Astrocyte (in vitro differentiated cells and primary cell): ENCODE measurements at regions not wholly inside any gene's neighbourhood (a gene's known extent, or its start where the extent isn't known, plus 50 kb on each side); places are given as distances from the start of the nearest gene placed in this dataset.

Experiments
- DNase-seq: peaks from one replicate; pipeline ENCODE4 v3.0.0-alpha.2; 2010; ENCODE audit warnings: low read depth
- FAIRE-seq: peaks from 2 replicates; lab custom pipeline; 2011; peaks lifted over from hg19 to GRCh38; lab: Jason Lieb, UNC
- H2AFZ ChIP-seq: 2 replicates; pipeline ENCODE4 v1.6.0; 2012; ENCODE audit warnings: low read depth, low read length, inconsistent platforms
- H3K27ac ChIP-seq: 2 replicates; pipeline ENCODE4 v1.5.1; 2011; ENCODE audit warnings: low read depth, low read length, inconsistent platforms
- H3K27me3 ChIP-seq: 2 replicates; pipeline ENCODE4 v1.6.0; 2011; ENCODE audit warnings: low read length, inconsistent platforms; ENCODE audit not compliant: insufficient read depth
- H3K36me3 ChIP-seq: 2 replicates; pipeline ENCODE4 v1.5.1; 2011; ENCODE audit warnings: low read length, inconsistent platforms; ENCODE audit not compliant: insufficient read depth
- H3K4me1 ChIP-seq: 2 replicates; pipeline ENCODE4 v1.5.1; 2011; ENCODE audit warnings: low read length, inconsistent platforms; ENCODE audit not compliant: insufficient read depth
- H3K4me2 ChIP-seq: 2 replicates; pipeline ENCODE4 v1.6.0; 2012; ENCODE audit warnings: low read length, inconsistent platforms
- H3K4me3 ChIP-seq: 2 replicates; pipeline ENCODE4 v1.5.1; 2011; ENCODE audit warnings: low read depth, mild to moderate bottlenecking, low read length, inconsistent platforms; ENCODE audit not compliant: insufficient read depth
- H3K79me2 ChIP-seq: 2 replicates; pipeline ENCODE4 v1.6.0; 2012; ENCODE audit warnings: mild to moderate bottlenecking, low read length, inconsistent platforms; ENCODE audit not compliant: insufficient read depth
- H3K9ac ChIP-seq: 2 replicates; pipeline ENCODE4 v1.6.0; 2012; ENCODE audit warnings: mild to moderate bottlenecking, low read length, inconsistent platforms
- H3K9me3 ChIP-seq: 2 replicates; pipeline ENCODE4 v1.5.1; 2012; ENCODE audit warnings: low read depth, mild to moderate bottlenecking, low read length, inconsistent platforms; ENCODE audit not compliant: insufficient read depth
- H4K20me1 ChIP-seq: 2 replicates; pipeline ENCODE4 v1.6.0; 2012; ENCODE audit warnings: low read length, inconsistent platforms; ENCODE audit not compliant: insufficient read depth
- H3K27ac Mint-ChIP-seq: one replicate; pipeline ENCODE4 v1.8.0; 2021; ENCODE audit warnings: mild to moderate bottlenecking, mixed read lengths; ENCODE audit not compliant: unreplicated experiment
- H3K27me3 Mint-ChIP-seq: one replicate; pipeline ENCODE4 v1.8.0; 2021; ENCODE audit warnings: low read depth, mixed read lengths; ENCODE audit not compliant: unreplicated experiment
- H3K36me3 Mint-ChIP-seq: one replicate; pipeline ENCODE4 v1.8.0; 2021; ENCODE audit warnings: low read depth, mixed read lengths; ENCODE audit not compliant: unreplicated experiment
- H3K4me1 Mint-ChIP-seq: one replicate; pipeline ENCODE4 v1.8.0; 2021; ENCODE audit warnings: low read depth, mixed read lengths; ENCODE audit not compliant: unreplicated experiment
- H3K4me3 Mint-ChIP-seq: one replicate; pipeline ENCODE4 v1.8.0; 2021; ENCODE audit warnings: mild to moderate bottlenecking, moderate library complexity, mixed read lengths; ENCODE audit not compliant: unreplicated experiment
- H3K9me3 Mint-ChIP-seq: one replicate; pipeline ENCODE4 v1.8.0; 2021; ENCODE audit warnings: mild to moderate bottlenecking, mixed read lengths; ENCODE audit not compliant: unreplicated experiment
- EZH2 ChIP-seq: IDR thresholded peaks from 2 replicates; pipeline ENCODE4 v1.6.1; 2012; ENCODE audit warnings: mild to moderate bottlenecking, low read length, inconsistent platforms; ENCODE audit not compliant: insufficient read depth
- TF ChIP-seq, protein P1 (sequence below): IDR thresholded peaks from 2 replicates; pipeline ENCODE4 v1.5.1; 2011; ENCODE audit warnings: low read depth, mild to moderate bottlenecking, inconsistent platforms, low read length, moderate library complexity; ENCODE audit not compliant: insufficient read depth

DNA sequence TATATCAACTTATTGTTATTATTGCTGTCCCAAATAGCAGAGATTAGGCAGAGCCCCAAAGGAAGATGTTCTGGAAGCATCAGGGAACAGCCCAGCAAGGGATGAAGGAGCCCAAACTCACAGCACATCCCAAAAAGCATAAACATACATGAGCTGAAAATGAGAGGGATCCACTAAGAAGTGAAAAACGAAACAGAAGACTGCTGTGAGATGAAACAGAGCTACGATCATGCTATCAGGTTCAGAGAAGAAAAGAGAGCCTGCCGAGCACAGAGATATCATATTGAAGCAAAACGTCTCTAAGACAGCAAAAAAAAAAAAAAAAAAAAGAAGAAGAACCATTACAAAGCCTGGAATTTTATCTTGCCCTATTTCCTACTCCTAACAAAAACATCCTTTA lies 127.3 kb downstream of the ZNF608 start:
- H3K36me3 ChIP-seq: no peaks in the 10 kb centered on the region
- TF ChIP-seq, protein P1, sequence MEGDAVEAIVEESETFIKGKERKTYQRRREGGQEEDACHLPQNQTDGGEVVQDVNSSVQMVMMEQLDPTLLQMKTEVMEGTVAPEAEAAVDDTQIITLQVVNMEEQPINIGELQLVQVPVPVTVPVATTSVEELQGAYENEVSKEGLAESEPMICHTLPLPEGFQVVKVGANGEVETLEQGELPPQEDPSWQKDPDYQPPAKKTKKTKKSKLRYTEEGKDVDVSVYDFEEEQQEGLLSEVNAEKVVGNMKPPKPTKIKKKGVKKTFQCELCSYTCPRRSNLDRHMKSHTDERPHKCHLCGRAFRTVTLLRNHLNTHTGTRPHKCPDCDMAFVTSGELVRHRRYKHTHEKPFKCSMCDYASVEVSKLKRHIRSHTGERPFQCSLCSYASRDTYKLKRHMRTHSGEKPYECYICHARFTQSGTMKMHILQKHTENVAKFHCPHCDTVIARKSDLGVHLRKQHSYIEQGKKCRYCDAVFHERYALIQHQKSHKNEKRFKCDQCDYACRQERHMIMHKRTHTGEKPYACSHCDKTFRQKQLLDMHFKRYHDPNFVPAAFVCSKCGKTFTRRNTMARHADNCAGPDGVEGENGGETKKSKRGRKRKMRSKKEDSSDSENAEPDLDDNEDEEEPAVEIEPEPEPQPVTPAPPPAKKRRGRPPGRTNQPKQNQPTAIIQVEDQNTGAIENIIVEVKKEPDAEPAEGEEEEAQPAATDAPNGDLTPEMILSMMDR: no peak
- no peak for TF ChIP-seq EZH2
- no peak overlapping the region for H3K27ac ChIP-seq
- FAIRE-seq (no peak), DNase-seq (no peak)
- H3K9me3 Mint-ChIP-seq: no peaks in the 10 kb centered on the region
- no peak overlapping the region for H3K9ac ChIP-seq
- H3K27me3 ChIP-seq: no peaks in the 10 kb centered on the region
- H3K36me3 Mint-ChIP-seq: peaks cover 2% of the 10 kb centered on the region
- H3K79me2 ChIP-seq: no peaks in the 10 kb centered on the region
- no peak overlapping the region for H3K27ac Mint-ChIP-seq
- H2AFZ ChIP-seq: no peak overlapping the region
- H3K4me3 ChIP-seq: no peak overlapping the region
- no peak overlapping the region for H3K4me2 ChIP-seq
- peaks cover 9% of the 10 kb centered on the region for H3K4me1 Mint-ChIP-seq
- H3K4me1 ChIP-seq: no peaks in the 10 kb centered on the region
- no peak overlapping the region for H3K4me3 Mint-ChIP-seq
- H4K20me1 ChIP-seq: no peaks in the 10 kb centered on the region
- no peaks in the 10 kb centered on the region for H3K9me3 ChIP-seq
- no peaks in the 10 kb centered on the region for H3K27me3 Mint-ChIP-seq

DNA sequence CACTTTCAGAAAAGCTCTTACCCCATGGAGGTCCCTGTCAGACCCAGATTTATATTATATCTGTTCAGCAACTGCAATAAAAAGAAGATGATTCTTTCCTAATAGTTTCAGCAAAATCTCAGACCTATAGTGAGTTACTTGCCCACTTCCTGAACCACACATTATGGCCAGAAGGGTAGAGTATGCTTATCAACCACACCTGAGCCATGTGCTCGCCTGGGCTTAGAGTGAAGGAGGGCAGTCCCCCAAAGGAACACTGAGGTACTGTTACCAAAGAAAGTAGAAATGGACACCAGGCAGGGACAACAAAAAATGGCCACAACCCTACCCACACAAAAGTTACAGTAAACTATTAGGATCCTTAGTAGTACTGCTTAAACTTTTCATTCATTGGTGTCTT lies 128.7 kb downstream of the ZNF608 start:
- H3K4me1 ChIP-seq: no peaks in the 10 kb centered on the region
- DNase-seq (no peak), FAIRE-seq (no peak)
- peaks cover 9% of the 10 kb centered on the region for H3K4me1 Mint-ChIP-seq
- no peaks in the 10 kb centered on the region for H3K9me3 Mint-ChIP-seq
- no peaks in the 10 kb centered on the region for H3K79me2 ChIP-seq
- no peaks in the 10 kb centered on the region for H3K36me3 ChIP-seq
- H3K4me3 Mint-ChIP-seq: no peak overlapping the region
- H3K4me3 ChIP-seq: no peak overlapping the region
- H3K4me2 ChIP-seq: no peak overlapping the region
- no peak overlapping the region for H2AFZ ChIP-seq
- no peak overlapping the region for H3K27ac ChIP-seq
- no peaks in the 10 kb centered on the region for H4K20me1 ChIP-seq
- TF ChIP-seq, protein P1: no peak
- TF ChIP-seq EZH2: no peak
- no peak overlapping the region for H3K9ac ChIP-seq
- H3K36me3 Mint-ChIP-seq: peaks cover 2% of the 10 kb centered on the region
- no peaks in the 10 kb centered on the region for H3K9me3 ChIP-seq
- peak overlapping the region; percentile 43 for H3K27ac Mint-ChIP-seq
- H3K27me3 Mint-ChIP-seq: no peaks in the 10 kb centered on the region
- no peaks in the 10 kb centered on the region for H3K27me3 ChIP-seq

DNA sequence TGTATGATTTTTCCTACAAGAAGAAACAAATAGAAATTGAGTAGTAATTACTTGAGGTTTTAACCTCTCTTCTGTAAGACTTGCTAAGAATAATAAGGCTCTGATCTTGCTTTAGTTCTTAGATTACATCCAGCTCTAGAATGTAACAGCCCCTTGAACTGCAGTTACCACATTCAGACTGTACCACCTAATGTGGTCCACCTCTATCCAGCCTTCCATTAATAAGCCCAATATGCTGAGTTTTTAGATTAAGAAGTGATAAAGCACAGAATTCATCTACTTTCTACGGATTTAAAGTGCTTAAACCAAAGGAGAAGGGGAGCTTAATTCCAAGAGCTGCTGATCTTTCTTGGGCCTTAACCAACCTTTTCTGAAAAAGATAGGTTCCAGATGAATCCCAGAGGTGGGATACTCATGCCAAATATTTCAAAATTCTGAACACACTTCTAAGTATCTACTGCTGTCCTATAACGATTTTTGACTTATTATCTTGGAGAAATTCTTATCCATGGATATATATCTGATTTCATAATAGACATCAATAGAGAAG lies 131.5 kb downstream of the ZNF608 start:
- no peaks in the 10 kb centered on the region for H3K27me3 ChIP-seq
- H4K20me1 ChIP-seq: no peaks in the 10 kb centered on the region
- H3K4me1 ChIP-seq: no peaks in the 10 kb centered on the region
- peaks cover 12% of the 10 kb centered on the region for H3K4me1 Mint-ChIP-seq
- H3K9me3 Mint-ChIP-seq: peaks cover under 1% of the 10 kb centered on the region
- no peak overlapping the region for H3K27ac Mint-ChIP-seq
- no peaks in the 10 kb centered on the region for H3K27me3 Mint-ChIP-seq
- no peak for TF ChIP-seq EZH2
- TF ChIP-seq, protein P1: no peak
- H3K27ac ChIP-seq: no peak overlapping the region
- no peaks in the 10 kb centered on the region for H3K79me2 ChIP-seq
- no peaks in the 10 kb centered on the region for H3K36me3 ChIP-seq
- H2AFZ ChIP-seq: no peak overlapping the region
- FAIRE-seq: no peak
- no peaks in the 10 kb centered on the region for H3K9me3 ChIP-seq
- H3K4me3 Mint-ChIP-seq: no peak overlapping the region
- no peak overlapping the region for H3K4me2 ChIP-seq
- no peak overlapping the region for H3K4me3 ChIP-seq
- no peak overlapping the region for H3K9ac ChIP-seq
- peaks cover 2% of the 10 kb centered on the region for H3K36me3 Mint-ChIP-seq
- DNase-seq: no peak
